GM10248 (cell line): ENCODE measurements at regions not wholly inside any gene's neighbourhood (a gene's known extent, or its start where the extent isn't known, plus 50 kb on each side); places are given as distances from the start of the nearest gene placed in this dataset.

ENCODE experiments used
- CTCF ChIA-PET: fragments of 300-600 bp; sonication (Branson Sonifier 250); formaldehyde crosslinking; extraction: SDS; loops from one replicate; lab custom pipeline; 2021; ENCODE audit warnings: antibody characterized with exemption; lab: Yijun Ruan, JAX
- POLR2A ChIA-PET: fragments of 350-650 bp; sonication (Branson Sonifier 250); formaldehyde crosslinking; extraction: SDS; loops from one replicate; lab custom pipeline; 2020; ENCODE audit warnings: antibody characterized with exemption; lab: Yijun Ruan, JAX
- DNase-seq: peaks from one replicate; pipeline ENCODE4 v3.0.0; 2012; ENCODE audit errors: extremely low spot score
- TF ChIP-seq, protein P1 (sequence below): IDR thresholded peaks from 2 replicates; pipeline ENCODE4 v1.5.1; 2012; ENCODE audit warnings: mild to moderate bottlenecking, low read depth; ENCODE audit errors: extremely low read depth, missing control alignments, control extremely low read depth

- POLR2A ChIA-PET: no interaction called here
- TF ChIP-seq, protein P1, sequence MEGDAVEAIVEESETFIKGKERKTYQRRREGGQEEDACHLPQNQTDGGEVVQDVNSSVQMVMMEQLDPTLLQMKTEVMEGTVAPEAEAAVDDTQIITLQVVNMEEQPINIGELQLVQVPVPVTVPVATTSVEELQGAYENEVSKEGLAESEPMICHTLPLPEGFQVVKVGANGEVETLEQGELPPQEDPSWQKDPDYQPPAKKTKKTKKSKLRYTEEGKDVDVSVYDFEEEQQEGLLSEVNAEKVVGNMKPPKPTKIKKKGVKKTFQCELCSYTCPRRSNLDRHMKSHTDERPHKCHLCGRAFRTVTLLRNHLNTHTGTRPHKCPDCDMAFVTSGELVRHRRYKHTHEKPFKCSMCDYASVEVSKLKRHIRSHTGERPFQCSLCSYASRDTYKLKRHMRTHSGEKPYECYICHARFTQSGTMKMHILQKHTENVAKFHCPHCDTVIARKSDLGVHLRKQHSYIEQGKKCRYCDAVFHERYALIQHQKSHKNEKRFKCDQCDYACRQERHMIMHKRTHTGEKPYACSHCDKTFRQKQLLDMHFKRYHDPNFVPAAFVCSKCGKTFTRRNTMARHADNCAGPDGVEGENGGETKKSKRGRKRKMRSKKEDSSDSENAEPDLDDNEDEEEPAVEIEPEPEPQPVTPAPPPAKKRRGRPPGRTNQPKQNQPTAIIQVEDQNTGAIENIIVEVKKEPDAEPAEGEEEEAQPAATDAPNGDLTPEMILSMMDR: no peak
- CTCF ChIA-PET: no interaction called here
- DNase-seq: no peak
These were observed 339.1 kb upstream of the RSPO3 start for GRCh38 chr6:126779331-126779730.

DNA sequence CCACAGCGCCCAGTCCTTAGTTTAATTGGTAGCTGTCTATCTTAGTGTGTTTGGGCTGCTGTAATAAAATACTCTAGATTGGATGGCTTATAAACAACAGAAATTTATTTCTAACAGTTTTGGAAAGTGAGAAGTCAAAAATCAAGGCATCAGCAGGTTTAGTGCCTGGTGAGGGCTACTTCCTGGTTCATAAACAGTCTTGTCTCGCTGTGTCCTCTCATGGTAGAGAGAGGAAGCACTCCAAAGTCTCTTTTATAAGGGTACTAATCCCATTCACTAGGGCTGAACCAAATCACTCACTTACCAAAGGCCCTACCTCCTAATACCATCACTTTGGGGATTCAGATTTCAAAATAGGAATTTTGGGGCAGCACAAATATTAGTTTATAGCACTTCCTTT lies 336.9 kb upstream of the RSPO3 start:
- DNase-seq: no peak
- POLR2A ChIA-PET: no interaction called here
- CTCF ChIA-PET: no interaction called here
- TF ChIP-seq, protein P1: no peak

DNA sequence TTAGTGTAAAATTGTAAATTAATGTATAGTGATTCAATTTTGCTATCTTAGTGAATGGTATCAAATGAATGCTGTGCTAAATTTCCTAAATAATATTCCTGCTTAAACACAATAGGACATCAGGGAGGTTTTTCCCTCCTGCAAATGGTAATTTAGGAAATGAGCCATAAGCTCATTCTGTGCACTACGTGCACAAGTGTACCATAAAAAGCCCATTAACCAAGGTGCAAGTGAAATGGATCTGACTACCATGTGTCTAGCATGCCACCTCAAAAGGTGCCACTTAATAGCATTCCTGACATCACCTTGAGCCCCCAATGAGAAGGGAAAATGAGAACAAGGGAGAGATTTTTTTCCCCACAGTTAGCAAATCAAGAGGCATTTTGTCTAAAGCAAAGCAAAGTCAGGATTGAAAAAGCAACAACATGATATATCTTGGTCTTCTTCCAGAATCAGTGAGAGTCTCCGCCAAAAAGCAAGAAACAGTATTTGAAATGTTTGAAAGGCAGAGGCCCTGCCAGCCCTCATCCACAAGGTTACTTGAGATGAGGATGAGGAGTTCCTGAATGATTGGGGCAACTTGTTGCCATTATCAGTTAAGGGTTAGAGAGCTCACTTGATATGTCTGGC lies 334.2 kb upstream of the RSPO3 start:
- TF ChIP-seq, protein P1: no peak
- CTCF ChIA-PET: interaction anchor here (1.3 to 2.0 kb wide), 2 partner anchors 10 to 20 kb away, joined by 4 to 10 read pairs; no protein-coding TSS in a partner anchor
- no peak for DNase-seq
- POLR2A ChIA-PET: no interaction called here

DNA sequence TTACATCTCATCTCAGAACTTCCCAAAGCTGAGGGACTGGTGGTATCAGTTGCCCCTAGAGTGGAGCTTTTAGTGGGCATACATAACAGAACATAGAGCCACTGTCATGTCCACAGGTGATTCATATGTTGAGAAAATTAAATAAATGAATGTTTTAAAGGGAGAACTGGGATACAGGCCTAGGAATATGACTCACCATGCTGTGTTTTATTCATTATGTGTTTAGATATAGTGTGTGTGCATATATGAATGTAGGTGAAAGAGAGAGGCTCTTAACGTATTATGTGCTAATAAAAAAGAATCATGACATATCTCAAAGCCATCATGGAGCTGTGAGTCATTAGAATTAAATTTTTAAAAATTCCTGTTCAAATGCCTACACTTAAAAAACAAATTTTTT lies 332.2 kb upstream of the RSPO3 start:
- no peak for DNase-seq
- POLR2A ChIA-PET: no interaction called here

GRCh38 chr6:126787635-126788034 lies 330.8 kb upstream of the RSPO3 start:
- ChIA-PET POLR2A (no interaction called here), CTCF (no interaction called here)
- TF ChIP-seq, protein P1: no peak
- no peak for DNase-seq

More for the DNA sequence above, 332.2 kb upstream of the RSPO3 start:
- CTCF ChIA-PET: interaction anchor here (1.2 to 2.3 kb wide), 4 partner anchors 10 to 18 kb away, joined by 3 to 6 read pairs (median 5); no protein-coding TSS in a partner anchor
- TF ChIP-seq, protein P1: no peak

GRCh38 chr6:126788861-126789365 lies 329.6 kb upstream of the RSPO3 start:
- TF ChIP-seq, protein P1: no peak
- POLR2A ChIA-PET: no interaction called here
- DNase-seq: no peak
- CTCF ChIA-PET: no interaction called here
